GM19238 (cell line): ENCODE measurements at regions not wholly inside any gene's neighbourhood (a gene's known extent, or its start where the extent isn't known, plus 50 kb on each side); places are given as distances from the start of the nearest gene placed in this dataset.

ENCODE experiments used
- DNase-seq: peaks from one replicate; pipeline ENCODE4 v3.0.0; 2011; ENCODE audit warnings: low spot score; ENCODE audit not compliant: insufficient read length

- DNase-seq, result no peak
Observed at GRCh38 chr4:3831529-3832150, 65.5 kb downstream of the ADRA2C start.

GRCh38 chr4:3832536-3833220 lies 66.5 kb downstream of the ADRA2C start:
- no peak for DNase-seq

- no peak for DNase-seq
Observed at GRCh38 chr4:3833326-3833989, 67.3 kb downstream of the ADRA2C start.

- no peak for DNase-seq
Observed at GRCh38 chr4:3834186-3834662, 68.0 kb downstream of the ADRA2C start.

- no peak for DNase-seq
Observed at GRCh38 chr4:3834663-3835521, 68.7 kb downstream of the ADRA2C start.

GRCh38 chr4:3835527-3836405 lies 69.6 kb downstream of the ADRA2C start:
- no peak for DNase-seq

- no peak for DNase-seq
Observed at GRCh38 chr4:3836406-3836755, 70.2 kb downstream of the ADRA2C start.

- DNase-seq, result no peak
Observed at GRCh38 chr4:3836756-3837601, 70.8 kb downstream of the ADRA2C start.

GRCh38 chr4:3838437-3839380 lies 72.5 kb downstream of the ADRA2C start:
- DNase-seq, result no peak

GRCh38 chr4:3845094-3845743 lies 79.0 kb downstream of the ADRA2C start:
- no peak for DNase-seq

GRCh38 chr4:3845744-3846429 lies 79.7 kb downstream of the ADRA2C start:
- no peak for DNase-seq

- DNase-seq, result no peak
Observed at GRCh38 chr4:3847211-3847940, 81.2 kb downstream of the ADRA2C start.

- DNase-seq, result no peak
Observed at GRCh38 chr4:3848323-3848722, 82.1 kb downstream of the ADRA2C start.

GRCh38 chr4:3849140-3849539 lies 83.0 kb downstream of the ADRA2C start:
- no peak for DNase-seq

GRCh38 chr4:3850128-3850527 lies 83.9 kb downstream of the ADRA2C start:
- no peak for DNase-seq

- DNase-seq, result no peak
Observed at GRCh38 chr4:3851211-3851610, 85.0 kb downstream of the ADRA2C start.

- no peak for DNase-seq
Observed at GRCh38 chr4:3851881-3852280, 85.7 kb downstream of the ADRA2C start.
